HepG2 (cell line): ENCODE measurements at regions not wholly inside any gene's neighbourhood (a gene's known extent, or its start where the extent isn't known, plus 50 kb on each side); places are given as distances from the start of the nearest gene placed in this dataset.
"Not testable (repeated sequence)": the region's sequence is repeated elsewhere in the genome, so short reads cannot be mapped to it uniquely, and the experiment has no call there.

Source experiments
- ATAC-seq: fragments of 200-7000 bp; cut with Tn5 transposase; 3 replicates; pipeline ENCODE4 v1.9.1; 2020; ENCODE audit warnings: mild to moderate bottlenecking, moderate library complexity
- BruUV-seq: library from RNA; stranded (reverse); fragments of 400-500 nt; replicated peaks from 2 replicates; lab custom pipeline; 2021; lab: Mats Ljungman, UMichigan
- CTCF ChIA-PET: fragments of 300-600 bp; formaldehyde crosslinking; extraction: SDS; loops from one replicate; lab custom pipeline; 2021; ENCODE audit warnings: low total read pairs, inconsistent platforms, low intra/inter-chr PET ratio; lab: Yijun Ruan, JAX
- POLR2A ChIA-PET: fragments of 350-600 bp; sonication (Branson Sonifier 250); formaldehyde crosslinking; loops from one replicate; lab custom pipeline; 2020; ENCODE audit warnings: antibody characterized with exemption, inconsistent platforms; lab: Yijun Ruan, JAX
- DNase-seq: peaks from one replicate; pipeline ENCODE4 v3.0.0-alpha.2; 2015; ENCODE audit warnings: low spot score
- FAIRE-seq: peaks from 3 replicates; lab custom pipeline; 2011; peaks lifted over from hg19 to GRCh38; lab: Jason Lieb, UNC
- H2AFZ ChIP-seq: one replicate; pipeline ENCODE4 v1.6.1; 2011; ENCODE audit warnings: low read length, inconsistent platforms
- H3K27ac ChIP-seq: fragments of 300-600 bp; 3 replicates; pipeline ENCODE4 v1.8.0; 2011; ENCODE audit warnings: mixed run types, mild to moderate bottlenecking, mixed read lengths, low read length, inconsistent platforms; ENCODE audit not compliant: insufficient read depth; ENCODE audit errors: extremely low read length
- H3K27me3 ChIP-seq, 2 experiments: fragments of 200-600 bp in 1 of 2; 2 replicates in 1 of 2; 3 replicates in 1 of 2; pipeline versions ENCODE4 v1.6.0 to v1.8.0; 2011; ENCODE audit warnings: low read length in 2 of 2, mild to moderate bottlenecking in 2 of 2, moderate library complexity in 2 of 2, inconsistent platforms in 1 of 2; ENCODE audit not compliant: insufficient read depth in 2 of 2, control insufficient read depth in 1 of 2
- H3K36me3 ChIP-seq, 2 experiments: fragments of 200-600 bp in 1 of 2; replicated peaks in 1 of 2; 2 replicates in 1 of 2; 3 replicates in 1 of 2; pipeline versions ENCODE4 v1.5.1 to v1.8.0; 2011; ENCODE audit warnings: low read length in 2 of 2, inconsistent platforms in 1 of 2; ENCODE audit not compliant: insufficient read depth in 2 of 2, control insufficient read depth in 1 of 2
- H3K4me1 ChIP-seq: 2 replicates; pipeline ENCODE4 v1.5.1; 2012; ENCODE audit warnings: low read length, inconsistent platforms; ENCODE audit not compliant: insufficient read depth
- H3K4me2 ChIP-seq: 2 replicates; pipeline ENCODE4 v1.6.0; 2011; ENCODE audit warnings: low read depth, low read length, inconsistent platforms
- H3K4me3 ChIP-seq, 3 experiments: fragments of 200-600 bp in 1 of 3; sonication (generic), shearing (Covaris generic) in 1 of 3; replicated peaks in 1 of 3; 2 replicates each; pipeline ENCODE4 v1.5.1; 2011 to 2016; ENCODE audit warnings: low read length in 3 of 3, inconsistent platforms in 2 of 3, low read depth in 2 of 3, mild to moderate bottlenecking in 2 of 3, control low read depth in 1 of 3, mixed read lengths in 1 of 3; ENCODE audit not compliant: insufficient read depth in 1 of 3
- H3K79me2 ChIP-seq: one replicate; pipeline ENCODE4 v1.6.1; 2011; ENCODE audit warnings: low read length, inconsistent platforms; ENCODE audit not compliant: insufficient read depth
- H3K9ac ChIP-seq: 2 replicates; pipeline ENCODE4 v1.6.0; 2011; ENCODE audit warnings: mild to moderate bottlenecking, low read depth, low read length, inconsistent platforms; ENCODE audit not compliant: insufficient read depth
- H3K9me3 ChIP-seq: 2 replicates; pipeline ENCODE4 v1.5.1; 2012; ENCODE audit warnings: mild to moderate bottlenecking, low read length
- H4K20me1 ChIP-seq: 2 replicates; pipeline ENCODE4 v1.6.0; 2011; ENCODE audit warnings: inconsistent platforms, mild to moderate bottlenecking, low read length, moderate library complexity; ENCODE audit not compliant: insufficient read depth
- IKZF4 ChIP-seq: sonication (generic); formaldehyde crosslinking; IDR thresholded peaks from 2 replicates; pipeline ENCODE4 v1.5.1; 2020; ENCODE audit warnings: borderline replicate concordance, mild to moderate bottlenecking, low read depth, missing genetic modification reagents; ENCODE audit errors: not compliant biosample characterization
- SMC3 ChIP-seq: IDR thresholded peaks from 2 replicates; pipeline ENCODE4 v1.6.1; 2011; ENCODE audit warnings: low read length, improper control_type of control experiment
- STAG1 ChIP-seq: sonication (generic); formaldehyde crosslinking; IDR thresholded peaks from 2 replicates; pipeline ENCODE4 v1.4.0; 2020; ENCODE audit warnings: missing genetic modification reagents
- TAF15 ChIP-seq: fragments of 200-400 bp; formaldehyde crosslinking; IDR thresholded peaks from one replicate; pipeline ENCODE4 v1.6.1; 2018; ENCODE audit warnings: mild to moderate bottlenecking, low read depth, low read length; ENCODE audit not compliant: poor library complexity, severe bottlenecking
- WGBS: methylation state at CpG from one replicate; pipeline ENCODE4 v1.1.6; 2017; ENCODE audit warnings: low lambda C conversion rate; 5-methylcytosine and 5-hydroxymethylcytosine counted together
- in situ Hi-C: cut with HindIII; loops from 2 replicates; pipeline ENCODE4 v1.10.0; 2017; ENCODE audit warnings: low pct_unique_long_range_greater_than_20kb; ENCODE audit not compliant: extremely low pct_ligation_motif_present
- intact Hi-C: fragments of 100-400 bp; cut with micrococcal nuclease; formaldehyde crosslinking; loops from one replicate; pipeline ENCODE4 v1.10.0; 2022; ENCODE audit not compliant: unreplicated experiment
- TF ChIP-seq, protein P1 (sequence below): sonication (generic); formaldehyde crosslinking; IDR thresholded peaks from 2 replicates; pipeline ENCODE4 v1.5.0; 2020; ENCODE audit warnings: mild to moderate bottlenecking, missing genetic modification reagents, moderate library complexity

DNA sequence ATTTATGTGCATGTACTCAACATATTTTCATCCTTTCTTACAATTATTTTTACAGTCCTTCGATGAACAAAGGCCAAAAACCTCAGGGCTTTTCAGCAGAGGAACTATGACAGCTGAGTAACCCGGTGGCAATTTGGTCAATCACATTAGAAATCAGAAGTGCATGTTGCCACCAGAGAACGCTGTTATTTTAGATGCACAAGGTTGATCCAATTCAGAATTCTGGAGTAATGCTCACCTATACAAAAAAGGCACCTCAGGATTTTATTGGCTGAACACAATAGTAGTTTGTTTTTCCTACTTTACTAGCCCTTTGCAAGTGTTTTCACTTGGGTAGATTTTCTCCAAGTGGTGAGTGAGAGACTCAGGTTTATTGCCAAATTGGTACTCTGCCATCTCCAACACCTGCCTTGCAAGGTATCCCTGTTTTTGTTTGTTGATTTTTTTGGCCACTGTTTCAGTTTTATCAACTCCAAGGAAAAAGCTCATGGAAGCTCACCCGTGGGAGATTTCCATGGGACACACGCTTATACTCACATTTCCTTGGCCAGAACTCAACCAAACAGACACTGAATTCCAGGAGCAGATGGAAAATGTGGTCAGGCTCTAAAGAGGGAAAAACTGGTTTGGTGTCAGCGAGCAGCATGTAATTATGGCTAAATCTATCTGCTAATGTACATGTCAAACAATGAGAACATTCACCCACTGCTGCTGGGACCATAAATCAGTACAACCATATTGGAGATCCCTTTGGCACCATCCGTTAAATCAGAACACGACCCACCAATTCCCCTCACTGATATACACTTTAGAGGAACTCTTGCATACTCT lies 573.1 kb upstream of the AMELY start:
- BruUV-seq, intact Hi-C loops: not testable (repeated sequence)

DNA sequence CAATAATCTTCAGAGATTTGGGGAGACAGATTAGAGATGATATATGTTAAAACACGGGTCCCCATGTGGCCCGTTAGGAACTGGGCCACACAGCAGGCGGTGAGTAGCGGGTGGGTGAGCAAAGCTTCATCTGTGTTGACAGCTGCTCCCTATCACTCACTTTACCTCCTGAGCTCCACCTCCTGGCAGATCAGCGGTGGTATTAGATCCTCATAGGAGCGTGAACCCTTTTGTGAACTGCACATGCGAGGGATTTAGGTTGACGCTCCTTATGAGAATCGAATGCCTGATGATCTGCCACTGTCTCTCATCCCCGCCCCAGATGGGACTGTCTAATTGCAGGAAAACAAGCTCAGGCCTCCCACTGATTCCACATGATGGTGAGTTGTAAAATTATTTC lies 560.4 kb upstream of the AMELY start:
- in situ Hi-C loops = loop anchor here (10.0 kb wide), 1 partner anchor 127 kb away; no protein-coding TSS in a partner anchor

More for the DNA sequence above, 573.1 kb upstream of the AMELY start:
- H3K9me3 ChIP-seq, H3K27ac ChIP-seq, H3K4me3 ChIP-seq, CTCF ChIA-PET, ATAC-seq, in situ Hi-C loops, H2AFZ ChIP-seq, H3K36me3 ChIP-seq, H4K20me1 ChIP-seq, DNase-seq, FAIRE-seq, H3K4me1 ChIP-seq, H3K4me2 ChIP-seq, H3K9ac ChIP-seq, H3K79me2 ChIP-seq, H3K27me3 ChIP-seq, POLR2A ChIA-PET: not testable (repeated sequence)
- WGBS = 0% methylated on average over 7 of the region's 8 CpGs

More for the DNA sequence above, 560.4 kb upstream of the AMELY start:
- no peaks in the 10 kb centered on the region for H4K20me1 ChIP-seq
- ChIA-PET POLR2A (no interaction called here), CTCF (interaction anchor here (2.8 kb wide), 1 partner anchor 128 kb away, joined by 13 read pairs; no protein-coding TSS in a partner anchor)
- no peak overlapping the region for H3K27ac ChIP-seq
- no peak overlapping the region for H3K9ac ChIP-seq
- H3K4me3 ChIP-seq = no peak overlapping the region
- TF ChIP-seq STAG1 (CRISPR knock-in tag) (peak; percentile 39), IKZF4 (no peak), SMC3 (peak; percentile 47; the same call in 1 of the 2 replicates), TAF15 (no peak)
- TF ChIP-seq, protein P1, sequence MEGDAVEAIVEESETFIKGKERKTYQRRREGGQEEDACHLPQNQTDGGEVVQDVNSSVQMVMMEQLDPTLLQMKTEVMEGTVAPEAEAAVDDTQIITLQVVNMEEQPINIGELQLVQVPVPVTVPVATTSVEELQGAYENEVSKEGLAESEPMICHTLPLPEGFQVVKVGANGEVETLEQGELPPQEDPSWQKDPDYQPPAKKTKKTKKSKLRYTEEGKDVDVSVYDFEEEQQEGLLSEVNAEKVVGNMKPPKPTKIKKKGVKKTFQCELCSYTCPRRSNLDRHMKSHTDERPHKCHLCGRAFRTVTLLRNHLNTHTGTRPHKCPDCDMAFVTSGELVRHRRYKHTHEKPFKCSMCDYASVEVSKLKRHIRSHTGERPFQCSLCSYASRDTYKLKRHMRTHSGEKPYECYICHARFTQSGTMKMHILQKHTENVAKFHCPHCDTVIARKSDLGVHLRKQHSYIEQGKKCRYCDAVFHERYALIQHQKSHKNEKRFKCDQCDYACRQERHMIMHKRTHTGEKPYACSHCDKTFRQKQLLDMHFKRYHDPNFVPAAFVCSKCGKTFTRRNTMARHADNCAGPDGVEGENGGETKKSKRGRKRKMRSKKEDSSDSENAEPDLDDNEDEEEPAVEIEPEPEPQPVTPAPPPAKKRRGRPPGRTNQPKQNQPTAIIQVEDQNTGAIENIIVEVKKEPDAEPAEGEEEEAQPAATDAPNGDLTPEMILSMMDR (CRISPR knock-in tag) = peak; percentile 48
- peak; percentile 1 for DNase-seq
- FAIRE-seq = no peak
- no peaks in the 10 kb centered on the region for H3K9me3 ChIP-seq
- no peak overlapping the region for H2AFZ ChIP-seq
- H3K36me3 ChIP-seq = no peaks in the 10 kb centered on the region
- peak; percentile 86 for ATAC-seq
- BruUV-seq = no TSS peak
- intact Hi-C loops = loop anchor here (1.0 kb wide), 1 partner anchor 128 kb away; no protein-coding TSS in a partner anchor
- H3K4me2 ChIP-seq = no peak overlapping the region
- H3K4me1 ChIP-seq = no peaks in the 10 kb centered on the region
- H3K79me2 ChIP-seq = no peaks in the 10 kb centered on the region
- no peaks in the 10 kb centered on the region for H3K27me3 ChIP-seq
- 0% methylated on average over 4 of the region's 10 CpGs for WGBS
